Stimulated activated CD8-positive, alpha-beta memory T cell treated with anti-CD3 and anti-CD28 coated beads, Interleukin-4, amount 100 ng/mL, for 24 hours (primary cell): ENCODE measurements at regions not wholly inside any gene's neighbourhood (a gene's known extent, or its start where the extent isn't known, plus 50 kb on each side); places are given as distances from the start of the nearest gene placed in this dataset.

ENCODE experiments used
- DNase-seq: peaks from one replicate; pipeline ENCODE4 v3.0.0-alpha.2; 2020; ENCODE audit warnings: low read depth

- DNase-seq: no peak
These were observed 63.0 kb upstream of the HAAO start for GRCh38 chr2:42855221-42855970.

GRCh38 chr2:42854207-42854818 is 61.9 kb upstream of the HAAO start:
- no peak for DNase-seq

GRCh38 chr2:42853549-42854206 is 61.3 kb upstream of the HAAO start:
- DNase-seq: no peak

GRCh38 chr2:42852798-42853197 is 60.4 kb upstream of the HAAO start:
- DNase-seq: no peak

GRCh38 chr2:42851740-42852250 is 59.4 kb upstream of the HAAO start:
- no peak for DNase-seq

GRCh38 chr2:42851186-42851585 is 58.8 kb upstream of the HAAO start:
- no peak for DNase-seq

GRCh38 chr2:42850016-42850805 is 57.8 kb upstream of the HAAO start:
- no peak for DNase-seq

GRCh38 chr2:42849311-42849710 is 56.9 kb upstream of the HAAO start:
- DNase-seq: no peak

- DNase-seq: no peak
These were observed 56.4 kb upstream of the HAAO start for GRCh38 chr2:42848726-42849290.

GRCh38 chr2:42848265-42848664 is 55.9 kb upstream of the HAAO start:
- no peak for DNase-seq

- DNase-seq: no peak
These were observed 55.3 kb upstream of the HAAO start for GRCh38 chr2:42847596-42848151.

GRCh38 chr2:42846932-42847595 is 54.7 kb upstream of the HAAO start:
- no peak for DNase-seq

- DNase-seq: no peak
These were observed 53.6 kb upstream of the HAAO start for GRCh38 chr2:42846026-42846425.

GRCh38 chr2:42844901-42845821 is 52.8 kb upstream of the HAAO start:
- DNase-seq: no peak

- no peak for DNase-seq
These were observed 52.0 kb upstream of the HAAO start for GRCh38 chr2:42844366-42844765.

GRCh38 chr2:42843611-42844010 is 51.2 kb upstream of the HAAO start:
- DNase-seq: no peak

GRCh38 chr2:42843131-42843530 is 50.7 kb upstream of the HAAO start:
- DNase-seq: no peak

- DNase-seq: no peak
These were observed 50.1 kb upstream of the HAAO start for GRCh38 chr2:42842466-42842865.
